ENCODE measurements at regions not wholly inside any gene's neighbourhood (a gene's known extent, or its start where the extent isn't known, plus 50 kb on each side); places are given as distances from the start of the nearest gene placed in this dataset.

- no peak for TF ChIP-seq POLR2A (IDR thresholded peaks at IDR 0.05)
- TF ChIP-seq, protein P1, sequence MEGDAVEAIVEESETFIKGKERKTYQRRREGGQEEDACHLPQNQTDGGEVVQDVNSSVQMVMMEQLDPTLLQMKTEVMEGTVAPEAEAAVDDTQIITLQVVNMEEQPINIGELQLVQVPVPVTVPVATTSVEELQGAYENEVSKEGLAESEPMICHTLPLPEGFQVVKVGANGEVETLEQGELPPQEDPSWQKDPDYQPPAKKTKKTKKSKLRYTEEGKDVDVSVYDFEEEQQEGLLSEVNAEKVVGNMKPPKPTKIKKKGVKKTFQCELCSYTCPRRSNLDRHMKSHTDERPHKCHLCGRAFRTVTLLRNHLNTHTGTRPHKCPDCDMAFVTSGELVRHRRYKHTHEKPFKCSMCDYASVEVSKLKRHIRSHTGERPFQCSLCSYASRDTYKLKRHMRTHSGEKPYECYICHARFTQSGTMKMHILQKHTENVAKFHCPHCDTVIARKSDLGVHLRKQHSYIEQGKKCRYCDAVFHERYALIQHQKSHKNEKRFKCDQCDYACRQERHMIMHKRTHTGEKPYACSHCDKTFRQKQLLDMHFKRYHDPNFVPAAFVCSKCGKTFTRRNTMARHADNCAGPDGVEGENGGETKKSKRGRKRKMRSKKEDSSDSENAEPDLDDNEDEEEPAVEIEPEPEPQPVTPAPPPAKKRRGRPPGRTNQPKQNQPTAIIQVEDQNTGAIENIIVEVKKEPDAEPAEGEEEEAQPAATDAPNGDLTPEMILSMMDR (IDR thresholded peaks at IDR 0.05) = no peak
Measured at GRCh38 chr4:147040874-147041273, 95.2 kb upstream of the TTC29 start.
